HG03442 (cell line): ENCODE measurements at regions not wholly inside any gene's neighbourhood (a gene's known extent, or its start where the extent isn't known, plus 50 kb on each side); places are given as distances from the start of the nearest gene placed in this dataset.

ENCODE experiments used
- ATAC-seq: cut with Tn5 transposase; IDR thresholded peaks from one replicate; pipeline ENCODE4 v1.9.1; 2021; ENCODE audit warnings: mild to moderate bottlenecking, moderate library complexity; ENCODE audit not compliant: unreplicated experiment

DNA sequence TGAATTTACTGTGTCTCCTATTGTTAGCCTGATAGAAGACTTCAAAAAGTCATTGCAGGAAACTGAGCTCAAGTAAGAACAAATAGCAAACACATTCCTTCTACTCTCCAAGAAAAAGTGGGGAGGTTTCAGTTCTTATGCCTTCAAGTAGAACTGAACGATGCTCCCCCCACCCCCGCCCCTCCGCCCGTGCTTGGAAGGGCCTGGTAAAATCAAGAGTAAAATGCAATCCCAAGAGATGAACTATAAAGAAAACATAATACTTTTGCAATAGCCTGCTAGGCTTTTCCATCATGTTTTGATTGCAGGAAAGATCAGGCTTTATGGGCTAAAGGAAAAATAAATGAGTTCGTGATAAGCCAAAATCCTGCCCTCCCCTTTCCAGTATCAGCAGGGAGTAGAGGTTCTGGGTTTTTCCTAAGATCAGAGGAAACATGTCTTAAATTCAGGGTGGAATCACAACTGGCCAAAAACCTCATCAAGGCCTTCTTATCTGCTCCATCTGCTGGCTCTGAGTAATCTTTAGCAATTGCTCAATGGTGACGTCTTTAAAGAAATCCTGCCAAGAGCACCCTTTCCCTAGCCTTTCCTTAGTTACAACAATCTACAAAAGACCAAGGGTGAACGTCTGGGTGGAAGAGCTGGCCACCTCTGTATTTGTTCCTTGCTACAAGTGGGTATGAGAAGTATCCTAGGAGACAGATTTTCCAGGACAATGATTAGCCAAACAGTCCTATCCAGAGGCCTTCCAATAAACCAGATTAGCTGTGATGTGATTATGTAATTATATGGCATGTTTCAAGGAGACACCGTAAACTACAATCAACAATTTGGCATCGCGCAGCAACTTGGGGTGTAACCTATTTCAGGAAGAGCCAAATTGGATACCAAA is 66.3 kb upstream of the FAM9C start:
- no peak for ATAC-seq

DNA sequence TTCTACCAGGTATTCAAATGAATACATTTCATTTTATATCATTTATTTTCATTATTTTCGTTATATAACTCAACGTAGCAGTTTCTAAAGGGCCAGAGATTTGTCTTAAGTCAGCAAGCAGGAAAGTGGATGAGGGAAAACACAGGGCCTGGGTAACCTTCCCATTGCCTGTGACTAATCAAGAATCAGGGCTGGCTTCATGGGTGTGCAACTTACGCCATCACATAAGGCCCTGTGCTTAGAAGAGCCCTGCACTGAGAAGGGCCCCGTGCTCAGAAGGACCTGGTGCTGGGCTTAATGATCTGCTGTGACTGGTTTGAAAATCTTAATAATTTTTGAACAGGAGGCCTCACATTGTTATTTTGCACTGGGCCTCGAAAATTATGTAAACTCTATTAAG is 65.4 kb upstream of the FAM9C start:
- ATAC-seq: no peak

- ATAC-seq: no peak
These were observed 59.5 kb upstream of the FAM9C start for GRCh38 chrX:13103914-13104274.

DNA sequence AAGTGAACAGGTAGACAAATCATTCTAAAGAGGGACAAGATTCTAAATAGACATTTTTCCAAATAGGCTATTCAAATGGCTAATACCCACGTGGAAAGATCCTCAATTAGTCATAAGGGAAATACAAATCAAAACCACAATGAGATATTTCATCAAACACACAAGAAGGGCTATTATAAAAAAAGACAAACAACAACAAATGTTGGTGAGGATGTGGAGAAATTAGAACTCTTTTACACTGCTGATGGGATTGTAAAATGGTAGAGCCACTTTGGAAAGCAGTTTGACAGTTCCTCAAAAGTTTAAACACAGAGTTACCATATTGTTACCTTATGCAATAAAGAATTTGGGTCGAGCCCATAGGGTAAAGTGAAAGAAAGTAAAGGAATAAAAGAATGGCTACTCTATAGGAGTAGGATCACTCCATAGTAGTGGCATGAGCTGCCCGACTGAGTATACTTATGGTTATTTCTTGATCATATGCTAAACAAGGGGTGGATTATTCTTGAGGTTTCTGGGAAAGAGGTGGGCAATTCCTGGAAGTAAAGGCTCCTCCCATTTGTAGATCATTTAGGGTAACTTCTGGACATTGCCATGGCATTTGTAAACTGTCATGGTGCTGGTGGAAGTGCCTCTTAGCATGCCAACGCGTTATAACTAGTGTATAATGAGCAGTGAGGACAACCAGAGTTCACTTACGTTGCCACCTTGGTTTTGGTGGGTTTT is 58.9 kb upstream of the FAM9C start:
- ATAC-seq: no peak

- ATAC-seq: no peak
These were observed 58.2 kb upstream of the FAM9C start for GRCh38 chrX:13102636-13103035.

DNA sequence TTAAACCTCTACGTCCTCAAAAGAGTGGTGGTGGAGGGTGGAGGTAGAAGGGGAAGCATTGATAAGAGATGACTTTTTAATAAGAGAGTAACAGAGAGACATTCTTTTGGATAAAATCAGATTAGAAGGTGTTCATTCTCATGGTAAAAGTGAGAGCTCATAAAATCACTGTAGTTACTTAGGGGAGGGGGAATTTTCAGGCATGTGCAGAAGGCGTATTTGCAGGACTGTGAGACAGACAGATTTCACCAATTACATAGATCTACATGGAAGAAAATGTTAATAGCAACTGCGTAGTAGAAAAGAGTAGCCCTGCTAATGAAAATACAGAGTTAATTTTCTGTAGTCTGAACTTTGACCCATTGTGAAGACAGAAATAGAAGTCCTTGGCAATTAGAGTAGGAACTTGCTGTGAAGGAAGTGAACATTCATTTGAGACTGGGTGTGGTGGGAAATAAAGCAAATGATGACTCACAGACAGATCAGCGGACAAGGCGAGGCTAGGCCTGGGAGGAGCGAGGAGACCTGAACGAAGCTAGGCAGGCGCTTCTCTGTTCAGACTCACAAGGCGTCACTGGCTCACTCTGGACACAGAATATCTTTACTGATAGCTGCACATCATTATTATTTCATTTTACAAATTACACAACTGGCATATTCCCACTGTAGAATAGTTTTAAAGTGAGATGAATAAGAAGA is 57.2 kb upstream of the FAM9C start:
- no peak for ATAC-seq

- no peak for ATAC-seq
These were observed 54.7 kb upstream of the FAM9C start for GRCh38 chrX:13099121-13099520.

DNA sequence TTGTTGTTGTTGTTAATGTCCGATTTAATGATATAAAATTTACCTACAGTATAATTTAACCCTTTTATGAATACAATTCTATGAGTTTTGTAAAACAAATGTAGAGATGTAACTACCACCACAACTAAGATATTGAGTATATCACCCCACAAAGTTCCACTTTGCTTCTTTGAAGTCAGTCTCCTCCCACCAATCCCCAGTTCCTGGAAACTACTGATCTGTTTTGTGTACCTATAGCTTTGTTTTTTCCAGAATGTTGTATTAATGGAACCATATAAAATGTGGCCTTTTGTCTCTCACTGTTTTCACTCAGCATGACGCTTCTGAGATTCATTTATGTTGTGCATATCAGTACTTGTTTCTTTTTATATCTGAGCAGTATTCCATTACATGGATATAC is 52.3 kb upstream of the FAM9C start:
- no peak for ATAC-seq

GRCh38 chrX:13094828-13095341 is 50.5 kb upstream of the FAM9C start:
- ATAC-seq: no peak

DNA sequence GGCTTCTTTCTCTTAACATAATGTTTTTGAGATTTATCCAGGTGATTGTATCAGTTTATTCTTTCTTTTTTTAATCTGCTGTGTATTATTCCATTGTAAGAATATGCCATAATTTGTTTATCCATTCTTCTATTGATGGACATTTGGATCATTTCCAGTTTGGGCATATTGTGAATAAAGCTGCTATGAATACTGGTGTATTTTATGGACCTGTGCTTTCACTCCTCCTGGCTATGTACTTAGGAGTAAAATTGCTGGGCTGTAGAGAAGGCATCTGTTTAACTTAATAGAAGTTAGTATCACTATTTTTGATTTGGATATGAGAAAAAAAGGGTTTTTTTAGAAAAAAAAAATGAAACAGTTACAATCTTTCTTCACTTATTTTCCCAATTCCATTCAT is 50.0 kb upstream of the FAM9C start:
- no peak for ATAC-seq
